ENCODE measurements at regions not wholly inside any gene's neighbourhood (a gene's known extent, or its start where the extent isn't known, plus 50 kb on each side); places are given as distances from the start of the nearest gene placed in this dataset.
"Not testable (repeated sequence)": the region's sequence is repeated elsewhere in the genome, so short reads cannot be mapped to it uniquely, and the experiment has no call there.

GRCh38 chr15:20010759-20011158 is 530.8 kb downstream of the GOLGA6L6 start:
- not testable (repeated sequence) for H3K27me3 ChIP-seq (ENCODE audit: insufficient read depth, low read length, poor library complexity); H2BK15ac ChIP-seq (replicated peaks; ENCODE audit: low read depth); H3K79me2 ChIP-seq (ENCODE audit: control insufficient read depth, insufficient read depth, low read length); H4K8ac ChIP-seq (ENCODE audit: low read depth, low read length); H3K4ac ChIP-seq (ENCODE audit: low read depth, low read length); H2BK5ac ChIP-seq (ENCODE audit: low read length); H3K79me1 ChIP-seq (ENCODE audit: low read length); H3K18ac ChIP-seq (ENCODE audit: low read length); H2BK120ac ChIP-seq (ENCODE audit: low read depth, low read length); H3K4me1 ChIP-seq (ENCODE audit: control insufficient read depth, low read depth, low read length); H3K4me3 ChIP-seq (ENCODE audit: low read length); H3K23ac ChIP-seq (ENCODE audit: low read length); H3K36me3 ChIP-seq (ENCODE audit: control insufficient read depth, insufficient read depth, low read length); DNase-seq; H3K9ac ChIP-seq (ENCODE audit: low read length); H3K4me2 ChIP-seq (ENCODE audit: low read length); H2AK5ac ChIP-seq (ENCODE audit: low read length); H3K27ac ChIP-seq (ENCODE audit: low read depth, low read length); H4K5ac ChIP-seq (ENCODE audit: low read length); H3K56ac ChIP-seq (ENCODE audit: low read length)
- WGBS (ENCODE audit: extremely low coverage, insufficient coverage, low lambda C conversion rate), result no CpG with 5 or more reads among the region's 9 CpGs

- H3K79me1 ChIP-seq (ENCODE audit: low read length); H3K18ac ChIP-seq (ENCODE audit: low read length); H4K8ac ChIP-seq (ENCODE audit: low read depth, low read length); H3K27me3 ChIP-seq (ENCODE audit: insufficient read depth, low read length, poor library complexity); H3K4me3 ChIP-seq (ENCODE audit: low read length); H3K23ac ChIP-seq (ENCODE audit: low read length); H3K56ac ChIP-seq (ENCODE audit: low read length); H3K4ac ChIP-seq (ENCODE audit: low read depth, low read length); H2BK120ac ChIP-seq (ENCODE audit: low read depth, low read length); H2BK15ac ChIP-seq (replicated peaks; ENCODE audit: low read depth); H4K5ac ChIP-seq (ENCODE audit: low read length); H2BK5ac ChIP-seq (ENCODE audit: low read length); DNase-seq; H3K4me2 ChIP-seq (ENCODE audit: low read length); H3K79me2 ChIP-seq (ENCODE audit: control insufficient read depth, insufficient read depth, low read length); H2AK5ac ChIP-seq (ENCODE audit: low read length); H3K36me3 ChIP-seq (ENCODE audit: control insufficient read depth, insufficient read depth, low read length); H3K27ac ChIP-seq (ENCODE audit: low read depth, low read length); H3K4me1 ChIP-seq (ENCODE audit: control insufficient read depth, low read depth, low read length); H3K9ac ChIP-seq (ENCODE audit: low read length): not testable (repeated sequence)
- no CpG with 5 or more reads among the region's 8 CpGs for WGBS (ENCODE audit: extremely low coverage, insufficient coverage, low lambda C conversion rate)
Measured at GRCh38 chr15:20009619-20010018, 532.0 kb downstream of the GOLGA6L6 start.

GRCh38 chr15:20007338-20007737 is 534.3 kb downstream of the GOLGA6L6 start:
- not testable (repeated sequence) for H2AK5ac ChIP-seq (ENCODE audit: low read length); H3K4me1 ChIP-seq (ENCODE audit: control insufficient read depth, low read depth, low read length); H2BK15ac ChIP-seq (replicated peaks; ENCODE audit: low read depth); H2BK120ac ChIP-seq (ENCODE audit: low read depth, low read length); H3K4me2 ChIP-seq (ENCODE audit: low read length); H3K79me2 ChIP-seq (ENCODE audit: control insufficient read depth, insufficient read depth, low read length); H2BK5ac ChIP-seq (ENCODE audit: low read length); DNase-seq; H3K23ac ChIP-seq (ENCODE audit: low read length); H3K79me1 ChIP-seq (ENCODE audit: low read length); H3K27me3 ChIP-seq (ENCODE audit: insufficient read depth, low read length, poor library complexity); H3K9ac ChIP-seq (ENCODE audit: low read length); H3K36me3 ChIP-seq (ENCODE audit: control insufficient read depth, insufficient read depth, low read length); H3K56ac ChIP-seq (ENCODE audit: low read length); H4K8ac ChIP-seq (ENCODE audit: low read depth, low read length); H3K4me3 ChIP-seq (ENCODE audit: low read length); H3K18ac ChIP-seq (ENCODE audit: low read length); H3K4ac ChIP-seq (ENCODE audit: low read depth, low read length); H3K27ac ChIP-seq (ENCODE audit: low read depth, low read length); H4K5ac ChIP-seq (ENCODE audit: low read length)
- WGBS (ENCODE audit: extremely low coverage, insufficient coverage, low lambda C conversion rate), result no CpG with 5 or more reads among the region's 4 CpGs

- H3K23ac ChIP-seq (ENCODE audit: low read length); H2BK5ac ChIP-seq (ENCODE audit: low read length); H3K56ac ChIP-seq (ENCODE audit: low read length); H3K27ac ChIP-seq (ENCODE audit: low read depth, low read length); H3K36me3 ChIP-seq (ENCODE audit: control insufficient read depth, insufficient read depth, low read length); H3K4me3 ChIP-seq (ENCODE audit: low read length); H4K8ac ChIP-seq (ENCODE audit: low read depth, low read length); H4K5ac ChIP-seq (ENCODE audit: low read length); H3K79me2 ChIP-seq (ENCODE audit: control insufficient read depth, insufficient read depth, low read length); H2AK5ac ChIP-seq (ENCODE audit: low read length); H3K4ac ChIP-seq (ENCODE audit: low read depth, low read length); H3K18ac ChIP-seq (ENCODE audit: low read length); H3K79me1 ChIP-seq (ENCODE audit: low read length); H2BK120ac ChIP-seq (ENCODE audit: low read depth, low read length); H2BK15ac ChIP-seq (replicated peaks; ENCODE audit: low read depth); H3K9ac ChIP-seq (ENCODE audit: low read length); H3K27me3 ChIP-seq (ENCODE audit: insufficient read depth, low read length, poor library complexity); DNase-seq; H3K4me2 ChIP-seq (ENCODE audit: low read length); H3K4me1 ChIP-seq (ENCODE audit: control insufficient read depth, low read depth, low read length): not testable (repeated sequence)
- WGBS (ENCODE audit: extremely low coverage, insufficient coverage, low lambda C conversion rate), result no CpG with 5 or more reads among the region's 4 CpGs
Measured at GRCh38 chr15:20003471-20003870, 538.1 kb downstream of the GOLGA6L6 start.

- not testable (repeated sequence) for H3K36me3 ChIP-seq (ENCODE audit: control insufficient read depth, insufficient read depth, low read length)
Measured at GRCh38 chr15:20002560-20002959, 539.0 kb downstream of the GOLGA6L6 start.

GRCh38 chr15:19996574-19997194 is 544.9 kb downstream of the GOLGA6L6 start:
- not testable (repeated sequence) for H3K23ac ChIP-seq (ENCODE audit: low read length); H3K27ac ChIP-seq (ENCODE audit: low read depth, low read length); H3K4me2 ChIP-seq (ENCODE audit: low read length); H3K79me2 ChIP-seq (ENCODE audit: control insufficient read depth, insufficient read depth, low read length); H2AK5ac ChIP-seq (ENCODE audit: low read length); DNase-seq; H2BK5ac ChIP-seq (ENCODE audit: low read length); H3K4me3 ChIP-seq (ENCODE audit: low read length); H3K4ac ChIP-seq (ENCODE audit: low read depth, low read length); H3K79me1 ChIP-seq (ENCODE audit: low read length); H3K9ac ChIP-seq (ENCODE audit: low read length); H3K18ac ChIP-seq (ENCODE audit: low read length); H4K5ac ChIP-seq (ENCODE audit: low read length); H3K36me3 ChIP-seq (ENCODE audit: control insufficient read depth, insufficient read depth, low read length); H3K27me3 ChIP-seq (ENCODE audit: insufficient read depth, low read length, poor library complexity); H4K8ac ChIP-seq (ENCODE audit: low read depth, low read length); H3K4me1 ChIP-seq (ENCODE audit: control insufficient read depth, low read depth, low read length); H3K56ac ChIP-seq (ENCODE audit: low read length); H2BK120ac ChIP-seq (ENCODE audit: low read depth, low read length); H2BK15ac ChIP-seq (replicated peaks; ENCODE audit: low read depth)
- no CpG with 5 or more reads among the region's 4 CpGs for WGBS (ENCODE audit: extremely low coverage, insufficient coverage, low lambda C conversion rate)

More at GRCh38 chr15:20002560-20002959, 539.0 kb downstream of the GOLGA6L6 start:
- H3K27ac ChIP-seq (ENCODE audit: low read depth, low read length); H3K18ac ChIP-seq (ENCODE audit: low read length); H4K5ac ChIP-seq (ENCODE audit: low read length); H3K4me2 ChIP-seq (ENCODE audit: low read length); H3K4ac ChIP-seq (ENCODE audit: low read depth, low read length); H2BK120ac ChIP-seq (ENCODE audit: low read depth, low read length); H3K9ac ChIP-seq (ENCODE audit: low read length); H3K79me1 ChIP-seq (ENCODE audit: low read length); H2AK5ac ChIP-seq (ENCODE audit: low read length); H2BK5ac ChIP-seq (ENCODE audit: low read length); H3K27me3 ChIP-seq (ENCODE audit: insufficient read depth, low read length, poor library complexity); H3K23ac ChIP-seq (ENCODE audit: low read length); H3K4me1 ChIP-seq (ENCODE audit: control insufficient read depth, low read depth, low read length); DNase-seq; H2BK15ac ChIP-seq (replicated peaks; ENCODE audit: low read depth); H4K8ac ChIP-seq (ENCODE audit: low read depth, low read length); H3K79me2 ChIP-seq (ENCODE audit: control insufficient read depth, insufficient read depth, low read length); H3K4me3 ChIP-seq (ENCODE audit: low read length); H3K56ac ChIP-seq (ENCODE audit: low read length): not testable (repeated sequence)
- no CpG with 5 or more reads among the region's 2 CpGs for WGBS (ENCODE audit: extremely low coverage, insufficient coverage, low lambda C conversion rate)

Data from mesendoderm (in vitro differentiated cells).